ENCODE measurements at regions not wholly inside any gene's neighbourhood (a gene's known extent, or its start where the extent isn't known, plus 50 kb on each side); places are given as distances from the start of the nearest gene placed in this dataset.

GRCh38 chr20:59412875-59413284 is 112.5 kb downstream of the EDN3 start:
- TF ChIP-seq CTCF (IDR thresholded peaks at IDR 0.05) (no peak), POLR2A (IDR thresholded peaks at IDR 0.05) (no peak)

Measured in tibial nerve (tissue), 3 donors.